ENCODE measurements at regions not wholly inside any gene's neighbourhood (a gene's known extent, or its start where the extent isn't known, plus 50 kb on each side); places are given as distances from the start of the nearest gene placed in this dataset.
"Not testable (repeated sequence)": the region's sequence is repeated elsewhere in the genome, so short reads cannot be mapped to it uniquely, and the experiment has no call there.

DNA sequence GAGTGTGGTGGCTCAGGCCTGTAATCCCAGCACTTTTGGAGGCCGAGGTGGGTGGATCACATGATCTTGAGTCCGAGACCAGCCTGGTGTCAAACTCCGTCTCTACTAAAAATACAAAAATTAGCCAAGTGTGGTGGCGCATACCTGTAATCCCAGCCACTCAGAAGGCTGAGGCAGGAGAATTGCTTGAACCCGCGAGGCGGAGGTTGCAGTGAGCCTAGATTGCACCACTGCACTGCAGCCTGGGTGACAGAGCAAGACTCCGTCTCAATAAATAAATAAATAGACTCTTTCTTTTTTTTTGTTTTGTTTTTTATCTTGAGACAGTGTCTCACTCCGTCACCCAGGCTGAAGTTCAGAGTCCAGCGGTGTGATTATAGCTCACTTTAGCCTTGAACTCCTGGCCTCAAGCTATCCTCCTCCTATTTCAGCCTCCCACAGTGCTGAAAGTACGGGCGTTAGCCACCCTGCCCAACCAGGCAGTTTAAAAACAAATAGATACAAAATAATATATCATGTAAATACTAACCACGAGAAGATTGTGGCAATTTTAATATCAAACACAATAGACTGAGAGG is 1158.0 kb upstream of the TMEFF2 start:
- DNase-seq = not testable (repeated sequence)

DNA sequence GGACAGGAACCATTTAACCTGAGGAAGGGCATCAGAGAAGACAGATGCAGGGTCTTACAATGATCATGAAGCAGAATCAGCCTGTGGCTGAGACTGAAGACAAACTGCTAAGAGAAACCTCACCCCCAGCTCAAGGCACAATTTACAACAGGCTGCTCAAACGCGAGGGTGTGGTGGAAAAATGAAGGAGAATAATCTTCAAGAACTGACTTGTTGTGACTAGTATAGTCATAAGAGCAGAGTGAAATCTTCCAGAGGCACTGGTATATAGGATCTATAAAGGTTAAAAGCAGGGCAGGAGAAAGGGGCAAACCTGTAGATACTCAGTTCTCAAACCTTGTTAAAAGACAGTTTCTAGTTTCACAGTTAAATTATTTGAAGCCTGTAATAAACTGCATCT is 1155.8 kb upstream of the TMEFF2 start:
- no peak for DNase-seq

GRCh38 chr2:193349642-193350041 is 1154.9 kb upstream of the TMEFF2 start:
- no peak for DNase-seq

GRCh38 chr2:193348055-193348454 is 1153.3 kb upstream of the TMEFF2 start:
- DNase-seq = no peak

GRCh38 chr2:193336781-193337180 is 1142.0 kb upstream of the TMEFF2 start:
- DNase-seq = no peak

GRCh38 chr2:193334401-193334800 is 1139.7 kb upstream of the TMEFF2 start:
- no peak for DNase-seq

- DNase-seq = no peak
These were observed 1138.8 kb upstream of the TMEFF2 start for GRCh38 chr2:193333539-193333938.

DNA sequence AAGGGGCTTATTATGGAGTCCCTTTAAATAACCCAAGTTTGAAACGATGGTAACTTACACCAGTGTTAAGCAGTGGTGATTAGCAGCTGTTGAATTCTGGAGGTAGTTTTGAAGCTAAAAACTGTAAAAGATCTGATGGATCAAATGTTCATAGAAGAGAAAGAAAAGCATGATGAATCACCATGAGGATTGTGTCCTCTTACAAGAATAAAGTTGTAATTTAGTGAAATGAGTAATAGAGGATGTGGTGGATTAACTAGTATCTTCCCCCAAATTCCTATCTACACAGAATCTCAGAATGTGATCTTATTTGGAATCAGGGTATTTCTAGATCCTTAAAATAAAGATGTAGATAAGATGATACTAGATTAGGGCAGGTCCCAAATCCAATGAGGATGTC is 1138.2 kb upstream of the TMEFF2 start:
- no peak for DNase-seq

DNA sequence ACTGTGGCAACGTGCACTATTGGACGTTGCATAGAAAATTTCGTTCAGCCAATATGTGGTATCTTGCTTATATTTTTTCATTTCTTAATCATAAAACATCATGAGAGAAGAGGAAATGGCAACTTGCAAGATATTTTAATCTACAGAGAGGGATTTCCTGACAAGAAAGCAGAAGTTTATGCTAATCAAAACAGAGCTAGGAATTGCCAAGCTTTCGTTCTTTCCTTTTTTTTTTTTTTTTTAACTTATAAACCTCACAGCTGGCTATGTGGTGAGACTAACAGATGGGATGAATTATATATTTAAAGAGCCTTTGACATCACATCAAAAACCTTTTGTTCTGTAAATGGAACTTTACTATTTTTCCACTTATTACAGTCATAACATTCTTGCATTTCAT is 1136.9 kb upstream of the TMEFF2 start:
- DNase-seq = peak; percentile 72

DNA sequence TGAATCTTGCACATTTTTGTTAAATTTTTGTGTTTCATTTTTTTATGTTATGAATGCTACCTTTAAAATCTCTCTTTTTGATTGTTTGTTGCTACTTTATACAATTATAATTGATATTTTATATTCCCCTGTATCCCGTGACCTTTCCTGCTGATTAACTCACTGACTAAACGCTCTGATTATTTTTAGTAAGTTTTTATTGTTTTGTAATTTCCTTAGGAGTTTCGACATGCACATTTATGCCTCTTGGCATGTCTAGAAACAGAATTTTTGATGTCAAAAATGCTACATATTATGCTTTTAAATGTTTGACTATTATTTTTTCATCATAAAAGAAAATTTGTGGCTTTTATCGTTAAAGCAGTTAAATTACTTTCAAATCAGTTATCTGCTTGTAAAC is 1131.6 kb upstream of the TMEFF2 start:
- DNase-seq = no peak

DNA sequence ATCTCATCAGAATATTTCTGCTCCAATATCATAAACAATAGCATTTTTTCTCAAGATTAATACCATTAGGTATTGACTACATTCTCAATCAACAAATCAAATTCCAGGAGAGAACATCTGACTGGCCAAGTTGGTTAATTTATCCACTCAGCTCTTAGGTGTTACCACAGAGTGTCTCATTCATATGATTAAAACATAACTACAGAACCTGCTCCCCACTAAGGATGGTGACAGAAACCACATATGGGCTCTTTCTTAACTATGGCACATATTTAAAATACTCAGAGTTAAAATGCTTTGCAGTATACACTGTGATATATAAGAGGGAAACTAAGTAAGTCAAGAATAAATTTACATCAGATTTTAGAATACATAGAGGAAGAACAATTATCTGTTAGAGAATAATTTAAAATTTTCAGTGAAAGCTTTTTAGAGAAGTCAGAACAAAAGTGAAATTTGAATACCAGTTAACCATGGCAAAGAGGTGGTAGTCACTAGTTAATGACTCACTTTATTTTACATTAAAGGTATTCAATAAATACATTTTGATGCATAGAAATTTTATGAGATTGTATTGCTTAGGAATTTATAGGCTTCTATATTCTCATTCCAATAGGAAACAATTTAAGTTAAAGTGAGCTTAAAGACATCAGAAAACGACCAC is 1120.8 kb upstream of the TMEFF2 start:
- DNase-seq = no peak

DNA sequence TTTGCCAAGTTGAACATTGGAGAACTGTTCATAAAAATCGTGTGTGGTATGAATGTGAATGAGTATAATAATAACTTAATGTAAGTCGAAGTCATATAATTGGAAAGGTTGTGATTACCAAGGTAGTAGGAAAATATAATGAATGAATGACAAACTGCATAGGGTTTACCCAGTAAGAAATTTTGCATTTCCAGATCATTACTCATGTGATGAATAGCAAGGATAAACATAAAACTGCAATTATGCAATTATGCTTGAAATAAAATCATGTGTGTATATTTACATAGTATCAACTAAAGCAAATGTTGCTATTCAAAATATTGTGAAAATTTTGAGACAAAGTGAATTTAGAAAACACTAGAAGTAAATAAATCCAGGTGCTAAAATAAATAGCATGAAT is 1108.7 kb upstream of the TMEFF2 start:
- no peak for DNase-seq

DNA sequence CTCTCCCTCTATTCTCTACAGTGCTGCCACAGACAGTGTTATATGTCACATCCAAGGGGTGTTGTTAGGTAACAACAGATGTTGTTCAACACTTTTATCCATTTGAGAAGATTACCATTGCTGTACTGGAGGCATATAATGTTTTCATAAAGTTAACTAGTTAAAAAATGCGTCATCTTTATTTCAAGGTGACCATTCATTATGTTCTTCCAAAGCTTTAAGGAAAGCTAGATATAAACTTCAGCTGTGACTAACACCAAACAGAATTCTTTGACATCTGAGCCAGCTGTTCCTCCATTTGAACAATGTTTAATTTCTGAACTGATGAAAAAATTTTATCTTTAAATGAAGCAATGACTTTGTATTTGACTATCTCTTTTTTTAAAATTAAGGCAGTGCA is 1099.6 kb upstream of the TMEFF2 start:
- no peak for DNase-seq

DNA sequence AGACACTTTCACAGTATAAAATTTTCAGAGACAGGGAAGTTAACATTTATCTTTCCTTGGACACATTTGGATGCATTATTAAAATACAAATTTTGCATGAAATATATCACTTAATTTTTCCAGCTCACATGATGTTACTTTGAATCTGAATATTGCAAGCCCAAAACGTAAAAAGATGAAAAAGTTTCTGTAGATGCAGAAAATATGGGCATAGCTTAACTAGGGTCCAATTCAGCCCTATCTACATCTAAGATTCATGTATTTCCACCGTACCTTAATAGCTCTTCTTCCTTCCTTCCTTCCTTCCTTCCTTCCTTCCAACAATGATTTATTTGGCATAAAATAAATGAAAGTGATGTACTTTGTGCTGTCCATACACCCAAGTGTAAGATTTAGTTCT is 1084.6 kb upstream of the TMEFF2 start:
- no peak for DNase-seq

DNA sequence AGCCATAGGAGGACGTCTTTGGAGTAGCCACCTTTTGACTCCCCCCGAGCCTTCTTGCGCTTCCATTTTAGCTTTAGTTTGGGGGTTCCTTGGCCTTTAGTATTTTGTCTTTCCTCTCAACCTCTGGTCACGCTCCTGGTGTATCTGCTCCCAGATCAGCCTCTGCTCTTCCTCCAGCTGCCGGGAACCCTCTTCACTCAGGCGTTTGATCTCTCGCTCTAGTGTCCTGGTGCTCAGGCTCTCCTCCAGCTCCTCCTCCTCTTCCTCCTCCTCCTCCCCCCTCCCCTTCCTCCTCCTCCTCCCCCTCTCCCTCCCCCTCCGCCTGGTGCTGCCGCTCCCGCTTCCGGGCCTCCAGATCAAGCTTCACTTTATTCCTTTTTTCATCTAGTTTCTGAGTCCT is 1082.3 kb upstream of the TMEFF2 start:
- no peak for DNase-seq

- no peak for DNase-seq
These were observed 1081.8 kb upstream of the TMEFF2 start for GRCh38 chr2:193276560-193276959.

GRCh38 chr2:193276069-193276468 is 1081.3 kb upstream of the TMEFF2 start:
- DNase-seq = no peak

GRCh38 chr2:193272011-193272410 is 1077.3 kb upstream of the TMEFF2 start:
- DNase-seq = no peak

GRCh38 chr2:193270816-193271215 is 1076.1 kb upstream of the TMEFF2 start:
- no peak for DNase-seq

DNA sequence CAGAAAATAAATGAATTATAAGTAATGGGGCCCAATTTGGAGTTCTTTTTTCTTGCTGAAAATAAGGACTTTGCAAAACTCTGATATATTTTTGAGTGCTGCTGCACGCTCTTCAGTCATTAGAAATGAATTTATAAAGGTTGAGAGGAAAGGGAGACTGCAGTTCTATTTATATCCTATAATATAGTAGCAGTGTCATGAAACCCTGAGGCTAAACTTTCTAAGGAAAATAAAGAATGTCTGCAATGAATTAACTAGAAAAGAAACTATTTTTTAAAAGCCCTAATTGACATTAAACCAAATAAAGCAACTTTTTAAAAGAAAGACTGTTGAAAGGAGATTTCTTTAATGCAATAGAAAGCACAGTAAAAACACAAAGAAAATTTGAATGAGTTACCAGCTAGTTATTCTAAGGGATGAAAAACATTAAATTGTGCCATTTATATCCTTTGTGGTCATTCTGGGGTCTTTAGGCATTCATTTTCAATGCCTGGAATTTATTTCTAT is 1072.8 kb upstream of the TMEFF2 start:
- DNase-seq = no peak

DNA sequence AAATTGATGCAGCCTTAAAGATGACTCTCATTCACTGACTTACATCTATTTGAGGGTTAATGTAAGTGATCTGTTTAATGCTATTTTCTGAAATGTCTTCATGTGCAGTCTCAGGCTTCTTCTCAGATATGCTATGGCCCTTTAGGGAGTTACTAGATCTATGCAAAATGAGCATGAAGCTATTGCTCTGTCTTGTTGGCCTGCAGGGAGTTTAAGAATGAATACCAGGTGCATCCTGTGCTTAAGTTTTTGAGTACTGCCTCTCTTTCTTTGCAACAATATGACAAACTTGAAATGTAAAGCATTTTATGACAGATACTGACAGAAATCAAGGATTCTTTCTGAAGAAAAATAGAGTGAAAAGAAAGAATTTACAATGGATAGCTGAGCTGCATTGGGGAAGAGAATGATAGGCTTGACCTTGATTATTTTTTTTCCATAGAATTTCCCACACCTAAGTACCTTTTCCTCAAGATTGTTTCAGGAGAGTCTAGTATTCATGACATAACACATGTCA is 1058.3 kb upstream of the TMEFF2 start:
- DNase-seq = no peak

- DNase-seq = no peak
These were observed 1057.2 kb upstream of the TMEFF2 start for GRCh38 chr2:193251909-193252308.

DNA sequence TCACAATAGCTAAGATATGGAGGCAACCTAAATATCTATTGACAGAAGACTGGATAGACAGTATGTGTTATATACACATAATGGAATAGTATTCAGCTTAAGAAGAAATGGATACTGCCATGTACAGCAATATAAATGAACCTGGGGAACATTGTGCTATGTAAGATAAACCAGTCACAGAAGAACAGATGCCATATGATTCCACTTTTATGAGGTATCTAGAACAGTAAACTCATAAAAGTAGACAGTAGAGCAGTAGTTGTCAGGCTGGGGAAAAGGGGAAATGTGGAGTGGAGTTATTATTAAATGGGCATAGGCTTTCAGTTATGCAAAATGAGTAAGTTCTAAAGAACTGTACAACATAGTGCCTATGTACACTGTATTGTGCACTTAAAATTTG is 1055.7 kb upstream of the TMEFF2 start:
- no peak for DNase-seq

GRCh38 chr2:193240752-193241151 is 1046.0 kb upstream of the TMEFF2 start:
- no peak for DNase-seq

GRCh38 chr2:193231634-193232033 is 1036.9 kb upstream of the TMEFF2 start:
- DNase-seq = no peak
